ENCODE measurements at regions not wholly inside any gene's neighbourhood (a gene's known extent, or its start where the extent isn't known, plus 50 kb on each side); places are given as distances from the start of the nearest gene placed in this dataset.

- DNase-seq (ENCODE audit: low read depth in 1 of 2, low spot score in 1 of 2): no peak
- H3K4me3 ChIP-seq (replicated peaks; ENCODE audit: insufficient read depth, low read length): no peak overlapping the region
These were observed 1310.6 kb downstream of the SLITRK1 start for GRCh38 chr13:82571653-82572052.

GRCh38 chr13:82569581-82569980 lies 1312.7 kb downstream of the SLITRK1 start:
- TF ChIP-seq SPI1 (IDR thresholded peaks at IDR 0.05; ENCODE audit: borderline replicate concordance, low read depth) (no peak), CTCF (IDR thresholded peaks at IDR 0.05; ENCODE audit: insufficient read depth, low read length) (no peak), GABPA (IDR thresholded peaks at IDR 0.05; ENCODE audit: low read depth) (no peak), POLR2AphosphoS5 (IDR thresholded peaks at IDR 0.05; ENCODE audit: low read depth) (no peak)
- TF ChIP-seq, protein P1, sequence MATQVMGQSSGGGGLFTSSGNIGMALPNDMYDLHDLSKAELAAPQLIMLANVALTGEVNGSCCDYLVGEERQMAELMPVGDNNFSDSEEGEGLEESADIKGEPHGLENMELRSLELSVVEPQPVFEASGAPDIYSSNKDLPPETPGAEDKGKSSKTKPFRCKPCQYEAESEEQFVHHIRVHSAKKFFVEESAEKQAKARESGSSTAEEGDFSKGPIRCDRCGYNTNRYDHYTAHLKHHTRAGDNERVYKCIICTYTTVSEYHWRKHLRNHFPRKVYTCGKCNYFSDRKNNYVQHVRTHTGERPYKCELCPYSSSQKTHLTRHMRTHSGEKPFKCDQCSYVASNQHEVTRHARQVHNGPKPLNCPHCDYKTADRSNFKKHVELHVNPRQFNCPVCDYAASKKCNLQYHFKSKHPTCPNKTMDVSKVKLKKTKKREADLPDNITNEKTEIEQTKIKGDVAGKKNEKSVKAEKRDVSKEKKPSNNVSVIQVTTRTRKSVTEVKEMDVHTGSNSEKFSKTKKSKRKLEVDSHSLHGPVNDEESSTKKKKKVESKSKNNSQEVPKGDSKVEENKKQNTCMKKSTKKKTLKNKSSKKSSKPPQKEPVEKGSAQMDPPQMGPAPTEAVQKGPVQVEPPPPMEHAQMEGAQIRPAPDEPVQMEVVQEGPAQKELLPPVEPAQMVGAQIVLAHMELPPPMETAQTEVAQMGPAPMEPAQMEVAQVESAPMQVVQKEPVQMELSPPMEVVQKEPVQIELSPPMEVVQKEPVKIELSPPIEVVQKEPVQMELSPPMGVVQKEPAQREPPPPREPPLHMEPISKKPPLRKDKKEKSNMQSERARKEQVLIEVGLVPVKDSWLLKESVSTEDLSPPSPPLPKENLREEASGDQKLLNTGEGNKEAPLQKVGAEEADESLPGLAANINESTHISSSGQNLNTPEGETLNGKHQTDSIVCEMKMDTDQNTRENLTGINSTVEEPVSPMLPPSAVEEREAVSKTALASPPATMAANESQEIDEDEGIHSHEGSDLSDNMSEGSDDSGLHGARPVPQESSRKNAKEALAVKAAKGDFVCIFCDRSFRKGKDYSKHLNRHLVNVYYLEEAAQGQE (IDR thresholded peaks at IDR 0.05; ENCODE audit: insufficient replicate concordance, low read depth): no peak
- Histone ChIP-seq H3K4me3 (replicated peaks; ENCODE audit: insufficient read depth, low read length) (no peak overlapping the region), H3K27ac (replicated peaks) (no peak overlapping the region), H3K27me3 (ENCODE audit: insufficient read depth, poor library complexity, severe bottlenecking) (no peaks in the 10 kb centered on the region)
- no peak for DNase-seq (ENCODE audit: low read depth in 1 of 2, low spot score in 1 of 2)

More at GRCh38 chr13:82571653-82572052, 1310.6 kb downstream of the SLITRK1 start:
- H3K27ac ChIP-seq (replicated peaks): no peak overlapping the region
- no peaks in the 10 kb centered on the region for H3K27me3 ChIP-seq (ENCODE audit: insufficient read depth, poor library complexity, severe bottlenecking)
- TF ChIP-seq SPI1 (IDR thresholded peaks at IDR 0.05; ENCODE audit: borderline replicate concordance, low read depth) (no peak), GABPA (IDR thresholded peaks at IDR 0.05; ENCODE audit: low read depth) (no peak), CTCF (IDR thresholded peaks at IDR 0.05; ENCODE audit: insufficient read depth, low read length) (no peak)

- no peak for TF ChIP-seq SPI1 (IDR thresholded peaks at IDR 0.05; ENCODE audit: borderline replicate concordance, low read depth)
- TF ChIP-seq POLR2AphosphoS5 (IDR thresholded peaks at IDR 0.05; ENCODE audit: low read depth): no peak
- TF ChIP-seq, protein P1 (IDR thresholded peaks at IDR 0.05; ENCODE audit: insufficient replicate concordance, low read depth): no peak
- H3K27ac ChIP-seq (replicated peaks): no peak overlapping the region
- H3K4me3 ChIP-seq (replicated peaks; ENCODE audit: insufficient read depth, low read length): no peak overlapping the region
- no peaks in the 10 kb centered on the region for H3K27me3 ChIP-seq (ENCODE audit: insufficient read depth, poor library complexity, severe bottlenecking)
- DNase-seq (ENCODE audit: low read depth in 1 of 2, low spot score in 1 of 2): no peak
These were observed 1315.4 kb downstream of the SLITRK1 start for GRCh38 chr13:82566864-82567263.

- H3K27me3 ChIP-seq (ENCODE audit: insufficient read depth, poor library complexity, severe bottlenecking): no peaks in the 10 kb centered on the region
- DNase-seq (ENCODE audit: low read depth in 1 of 2, low spot score in 1 of 2): no peak
- TF ChIP-seq, protein P1 (IDR thresholded peaks at IDR 0.05; ENCODE audit: insufficient replicate concordance, low read depth): no peak
- no peak for TF ChIP-seq GABPA (IDR thresholded peaks at IDR 0.05; ENCODE audit: low read depth)
- TF ChIP-seq POLR2AphosphoS5 (IDR thresholded peaks at IDR 0.05; ENCODE audit: low read depth): no peak
- TF ChIP-seq SPI1 (IDR thresholded peaks at IDR 0.05; ENCODE audit: borderline replicate concordance, low read depth): no peak
- no peak for TF ChIP-seq CTCF (IDR thresholded peaks at IDR 0.05; ENCODE audit: insufficient read depth, low read length)
- no peak overlapping the region for H3K4me3 ChIP-seq (replicated peaks; ENCODE audit: insufficient read depth, low read length)
- H3K27ac ChIP-seq (replicated peaks): no peak overlapping the region
These were observed 1317.1 kb downstream of the SLITRK1 start for GRCh38 chr13:82565201-82565600.

Data from HL-60 (cell line).